WTC11 (cell line): ENCODE measurements at regions not wholly inside any gene's neighbourhood (a gene's known extent, or its start where the extent isn't known, plus 50 kb on each side); places are given as distances from the start of the nearest gene placed in this dataset.

Experiments used
- ATAC-seq: fragments of 200-7000 bp; cut with Tn5 transposase; 2 replicates; pipeline ENCODE4 v1.10.0; 2021; ENCODE audit warnings: mild to moderate bottlenecking, moderate library complexity
- CTCF ChIA-PET: fragments of 300-600 bp; sonication (Branson Sonifier 250); formaldehyde crosslinking; loops from one replicate; lab custom pipeline; 2021; ENCODE audit warnings: antibody characterized with exemption; lab: Charles Lee
- POLR2A ChIA-PET: fragments of 350-600 bp; sonication (Branson Sonifier 250); formaldehyde crosslinking; loops from one replicate; lab custom pipeline; 2021; ENCODE audit warnings: antibody characterized with exemption; lab: Charles Lee
- DNase-seq: peaks from one replicate; pipeline ENCODE4 v3.0.0; 2021; ENCODE audit warnings: low spot score
- H3K27ac Mint-ChIP-seq: 2 replicates; pipeline ENCODE4 v1.8.0; 2021; ENCODE audit warnings: mixed read lengths
- H3K27me3 Mint-ChIP-seq: 2 replicates; pipeline ENCODE4 v1.8.0; 2021; ENCODE audit warnings: low read depth, mild to moderate bottlenecking, moderate library complexity, mixed read lengths
- H3K36me3 Mint-ChIP-seq: 2 replicates; pipeline ENCODE4 v1.8.0; 2021; ENCODE audit warnings: mixed read lengths
- H3K4me1 Mint-ChIP-seq: 2 replicates; pipeline ENCODE4 v1.8.0; 2022; ENCODE audit warnings: mixed read lengths
- H3K4me3 Mint-ChIP-seq: 2 replicates; pipeline ENCODE4 v1.8.0; 2021; ENCODE audit warnings: mild to moderate bottlenecking, moderate library complexity, mixed read lengths
- H3K9me3 Mint-ChIP-seq: 2 replicates; pipeline ENCODE4 v1.8.0; 2021; ENCODE audit warnings: mixed read lengths
- AR ChIP-seq: fragments of 250-450 bp; sonication (Bioruptor Pico); IDR thresholded peaks from 2 replicates; pipeline ENCODE4 v1.9.0; 2021; ENCODE audit warnings: mild to moderate bottlenecking
- ARID4B ChIP-seq: sonication (generic); formaldehyde crosslinking; IDR thresholded peaks from 2 replicates; pipeline ENCODE4 v1.8.0; 2023; ENCODE audit warnings: missing genetic modification reagents, mild to moderate bottlenecking, borderline replicate concordance
- CREB1 ChIP-seq: sonication (generic); formaldehyde crosslinking; IDR thresholded peaks from 2 replicates; pipeline ENCODE4 v1.8.0; 2023; ENCODE audit warnings: mild to moderate bottlenecking, missing genetic modification reagents
- CTCF ChIP-seq: fragments of 200-600 bp; IDR thresholded peaks from 2 replicates; pipeline ENCODE4 v1.8.0; 2022; ENCODE audit warnings: antibody characterized with exemption
- ERG ChIP-seq: fragments of 250-450 bp; sonication (Bioruptor Pico); IDR thresholded peaks from 2 replicates; pipeline ENCODE4 v1.8.0; 2021; ENCODE audit warnings: mild to moderate bottlenecking
- FOXJ3 ChIP-seq: sonication (generic); formaldehyde crosslinking; IDR thresholded peaks from 2 replicates; pipeline ENCODE4 v1.9.0; 2021; ENCODE audit warnings: missing genetic modification reagents, mild to moderate bottlenecking, borderline replicate concordance
- FOXP4 ChIP-seq: sonication (generic); formaldehyde crosslinking; IDR thresholded peaks from 2 replicates; pipeline ENCODE4 v1.8.0; 2022; ENCODE audit warnings: mild to moderate bottlenecking, missing genetic modification reagents
- GABPB1 ChIP-seq: sonication (generic); formaldehyde crosslinking; IDR thresholded peaks from 2 replicates; pipeline ENCODE4 v1.8.1; 2023; ENCODE audit warnings: mild to moderate bottlenecking, missing genetic modification reagents
- MAX ChIP-seq: sonication (generic); formaldehyde crosslinking; IDR thresholded peaks from 2 replicates; pipeline ENCODE4 v1.8.0; 2022; ENCODE audit warnings: mild to moderate bottlenecking, missing genetic modification reagents
- NFE2L1 ChIP-seq: sonication (generic); formaldehyde crosslinking; IDR thresholded peaks from 2 replicates; pipeline ENCODE4 v1.8.1; 2023; ENCODE audit warnings: missing genetic modification reagents
- NFYB ChIP-seq: sonication (generic); formaldehyde crosslinking; conservative IDR thresholded peaks from 2 replicates; pipeline ENCODE4 v1.8.0; 2022; ENCODE audit warnings: low read depth, missing genetic modification reagents
- PRRX2 ChIP-seq: fragments of 250-450 bp; sonication (Bioruptor Pico); IDR thresholded peaks from 2 replicates; pipeline ENCODE4 v1.8.0; 2021; ENCODE audit warnings: mild to moderate bottlenecking
- SMAD3 ChIP-seq: sonication (generic); formaldehyde crosslinking; IDR thresholded peaks from 2 replicates; pipeline ENCODE4 v1.8.0; 2022; ENCODE audit warnings: missing genetic modification reagents, mild to moderate bottlenecking, borderline replicate concordance
- SP1 ChIP-seq: sonication (generic); formaldehyde crosslinking; conservative IDR thresholded peaks from 2 replicates; pipeline ENCODE4 v1.8.1; 2022; ENCODE audit warnings: missing genetic modification reagents
- USF1 ChIP-seq: sonication (generic); formaldehyde crosslinking; IDR thresholded peaks from 2 replicates; pipeline ENCODE4 v1.8.0; 2022; ENCODE audit warnings: mild to moderate bottlenecking, missing genetic modification reagents
- ZBTB43 ChIP-seq: sonication (generic); formaldehyde crosslinking; IDR thresholded peaks from 2 replicates; pipeline ENCODE4 v1.8.1; 2023; ENCODE audit warnings: mild to moderate bottlenecking, missing genetic modification reagents
- ZMAT4 ChIP-seq: fragments of 250-450 bp; sonication (Bioruptor Pico); IDR thresholded peaks from 2 replicates; pipeline ENCODE4 v1.9.0; 2021; ENCODE audit warnings: mild to moderate bottlenecking
- ZNF396 ChIP-seq: fragments of 250-450 bp; sonication (Bioruptor Pico); IDR thresholded peaks from 2 replicates; pipeline ENCODE4 v1.8.0; 2021; ENCODE audit warnings: mild to moderate bottlenecking, moderate library complexity, borderline replicate concordance
- ZNF671 ChIP-seq: fragments of 250-450 bp; sonication (Bioruptor Pico); IDR thresholded peaks from 2 replicates; pipeline ENCODE4 v1.8.0; 2021; ENCODE audit warnings: mild to moderate bottlenecking

- Mint-ChIP-seq H3K27ac (no peak overlapping the region), H3K9me3 (peaks cover 10% of the 10 kb centered on the region), H3K4me1 (peaks cover 6% of the 10 kb centered on the region), H3K4me3 (no peak overlapping the region), H3K36me3 (peaks cover 2% of the 10 kb centered on the region), H3K27me3 (no peaks in the 10 kb centered on the region)
- ATAC-seq (no peak), DNase-seq (no peak)
- TF ChIP-seq ZMAT4 (CRISPR knock-in tag) (no peak), FOXJ3 (no peak), SP1 (CRISPR knock-in tag) (no peak), NFYB (CRISPR knock-in tag) (no peak), FOXP4 (no peak), ARID4B (no peak), CREB1 (CRISPR knock-in tag) (no peak), ZNF671 (CRISPR knock-in tag) (no peak), GABPB1 (CRISPR knock-in tag) (no peak), AR (CRISPR knock-in tag) (no peak), ZBTB43 (CRISPR knock-in tag) (no peak), ERG (CRISPR knock-in tag) (no peak), CTCF (no peak), MAX (CRISPR knock-in tag) (no peak), PRRX2 (no peak), SMAD3 (no peak), USF1 (CRISPR knock-in tag) (no peak), ZNF396 (CRISPR knock-in tag) (no peak), NFE2L1 (CRISPR knock-in tag) (no peak)
- ChIA-PET CTCF (interaction anchor here (1.0 kb wide), 1 partner anchor 61 kb away, joined by 3 read pairs; no protein-coding TSS in a partner anchor), POLR2A (no interaction called here)
These were observed 287.3 kb downstream of the RPS24 start for GRCh38 chr10:78321000-78321399.
